H9 (cell line): ENCODE measurements at regions not wholly inside any gene's neighbourhood (a gene's known extent, or its start where the extent isn't known, plus 50 kb on each side); places are given as distances from the start of the nearest gene placed in this dataset.
"Not testable (repeated sequence)": the region's sequence is repeated elsewhere in the genome, so short reads cannot be mapped to it uniquely, and the experiment has no call there.

Experiments used
- DNase-seq: peaks from one replicate; pipeline ENCODE4 v3.0.0-alpha.2; 2017
- H2AFZ ChIP-seq: one replicate; pipeline ENCODE4 v1.6.1; 2013; ENCODE audit warnings: mild to moderate bottlenecking, low read length, control low read depth, moderate library complexity
- H2AK5ac ChIP-seq: 2 replicates; pipeline ENCODE4 v1.6.1; 2013; ENCODE audit warnings: low read length, control low read depth, mixed read lengths; ENCODE audit not compliant: insufficient read length
- H2BK120ac ChIP-seq: one replicate; pipeline ENCODE4 v1.6.1; 2013; ENCODE audit warnings: low read depth, mild to moderate bottlenecking, low read length, control low read depth, inconsistent platforms; ENCODE audit not compliant: poor library complexity, severe bottlenecking
- H2BK12ac ChIP-seq: 2 replicates; pipeline ENCODE4 v1.6.1; 2013; ENCODE audit warnings: low read length, control low read depth, mixed read lengths, low read depth; ENCODE audit not compliant: insufficient read length
- H2BK15ac ChIP-seq: 2 replicates; pipeline ENCODE4 v1.6.1; 2013; ENCODE audit warnings: low read depth, low read length, control low read depth
- H2BK20ac ChIP-seq: one replicate; pipeline ENCODE4 v1.6.1; 2013; ENCODE audit warnings: low read depth, mild to moderate bottlenecking, low read length, control low read depth, inconsistent platforms; ENCODE audit not compliant: poor library complexity, severe bottlenecking
- H2BK5ac ChIP-seq: 2 replicates; pipeline ENCODE4 v1.6.1; 2013; ENCODE audit warnings: low read length, control low read depth, mixed read lengths; ENCODE audit not compliant: insufficient read length
- H3K14ac ChIP-seq: 2 replicates; pipeline ENCODE4 v1.6.1; 2013; ENCODE audit warnings: low read length, control low read depth; ENCODE audit not compliant: insufficient read depth
- H3K18ac ChIP-seq: 2 replicates; pipeline ENCODE4 v1.6.1; 2013; ENCODE audit warnings: low read depth, mild to moderate bottlenecking, mixed read lengths, low read length, control low read depth; ENCODE audit not compliant: insufficient read length
- H3K23ac ChIP-seq: 2 replicates; pipeline ENCODE4 v1.6.1; 2013; ENCODE audit warnings: low read length, control low read depth, mixed read lengths, low read depth; ENCODE audit not compliant: insufficient read length
- H3K23me2 ChIP-seq: 2 replicates; pipeline ENCODE4 v1.6.1; 2013; ENCODE audit warnings: low read depth, mild to moderate bottlenecking, mixed read lengths, low read length, control low read depth; ENCODE audit not compliant: insufficient read length, poor library complexity, severe bottlenecking
- H3K27ac ChIP-seq: 2 replicates; pipeline ENCODE4 v1.5.1; 2013; ENCODE audit warnings: low read length, control low read depth, mixed read lengths, low read depth; ENCODE audit not compliant: insufficient read length
- H3K27me3 ChIP-seq: 2 replicates; pipeline ENCODE4 v1.6.1; 2013; ENCODE audit warnings: low read length, control low read depth, inconsistent platforms; ENCODE audit not compliant: insufficient read depth
- H3K4ac ChIP-seq: 2 replicates; pipeline ENCODE4 v1.6.1; 2013; ENCODE audit warnings: low read depth, mild to moderate bottlenecking, control low read depth, inconsistent platforms, low read length, moderate library complexity
- H3K4me1 ChIP-seq: 2 replicates; pipeline ENCODE4 v1.6.1; 2013; ENCODE audit warnings: low read length, control low read depth, inconsistent platforms; ENCODE audit not compliant: insufficient read depth
- H3K4me2 ChIP-seq: 2 replicates; pipeline ENCODE4 v1.6.1; 2013; ENCODE audit warnings: low read length, control low read depth, mixed read lengths; ENCODE audit not compliant: insufficient read length, insufficient read depth
- H3K56ac ChIP-seq: 2 replicates; pipeline ENCODE4 v1.6.1; 2013; ENCODE audit warnings: low read depth, mild to moderate bottlenecking, mixed read lengths, low read length, control low read depth; ENCODE audit not compliant: insufficient read length
- H3K79me1 ChIP-seq: 2 replicates; pipeline ENCODE4 v1.6.1; 2013; ENCODE audit warnings: low read depth, mild to moderate bottlenecking, moderate library complexity, low read length, control low read depth, inconsistent platforms; ENCODE audit not compliant: insufficient read depth, poor library complexity, severe bottlenecking
- H3K79me2 ChIP-seq: 2 replicates; pipeline ENCODE4 v1.6.1; 2013; ENCODE audit warnings: low read length, control low read depth, inconsistent platforms; ENCODE audit not compliant: insufficient read depth
- H3K9ac ChIP-seq: 2 replicates; pipeline ENCODE4 v1.6.1; 2013; ENCODE audit warnings: low read length, control low read depth, mixed read lengths; ENCODE audit not compliant: insufficient read length; ENCODE audit errors: extremely low read depth
- H3K9me3 ChIP-seq: one replicate; pipeline ENCODE4 v1.6.1; 2013; ENCODE audit warnings: low read depth, low read length, inconsistent platforms; ENCODE audit not compliant: control insufficient read depth
- H3T11ph ChIP-seq: one replicate; pipeline ENCODE4 v1.6.1; 2013; ENCODE audit warnings: mild to moderate bottlenecking, low read length, control low read depth, inconsistent platforms
- H4K20me1 ChIP-seq: one replicate; pipeline ENCODE4 v1.6.1; 2013; ENCODE audit not compliant: control insufficient read depth, insufficient read length, insufficient read depth
- H4K5ac ChIP-seq: 2 replicates; pipeline ENCODE4 v1.6.1; 2013; ENCODE audit warnings: low read depth, mild to moderate bottlenecking, mixed read lengths, low read length, control low read depth; ENCODE audit not compliant: insufficient read length
- H4K8ac ChIP-seq: replicated peaks from 2 replicates; pipeline ENCODE4 v1.6.1; 2013; ENCODE audit warnings: low read length, control low read depth, mixed read lengths, low read depth; ENCODE audit not compliant: insufficient read length
- H4K91ac ChIP-seq: 2 replicates; pipeline ENCODE4 v1.6.1; 2013; ENCODE audit warnings: low read depth, mild to moderate bottlenecking, moderate library complexity, mixed read lengths, low read length, control low read depth; ENCODE audit not compliant: insufficient read length
- H3K27ac Mint-ChIP-seq, 3 experiments: 2 replicates in 2 of 3; 3 replicates in 1 of 3; pipeline ENCODE4 v1.8.0; 2020 to 2021; ENCODE audit warnings: mixed read lengths in 3 of 3, mild to moderate bottlenecking in 1 of 3, moderate library complexity in 1 of 3
- H3K27me3 Mint-ChIP-seq: 2 replicates; pipeline ENCODE4 v1.8.0; 2021; ENCODE audit warnings: low read depth, mild to moderate bottlenecking, moderate library complexity, mixed read lengths
- H3K36me3 Mint-ChIP-seq, 3 experiments: 2 replicates in 2 of 3; 3 replicates in 1 of 3; pipeline ENCODE4 v1.8.0; 2020 to 2021; ENCODE audit warnings: low read depth in 3 of 3, mixed read lengths in 3 of 3; ENCODE audit not compliant: insufficient read depth in 1 of 3
- H3K4me1 Mint-ChIP-seq, 2 experiments: 2 replicates each; pipeline ENCODE4 v1.8.0; 2020; ENCODE audit warnings: mixed read lengths in 2 of 2
- H3K4me3 Mint-ChIP-seq, 2 experiments: 2 replicates in 1 of 2; 3 replicates in 1 of 2; pipeline ENCODE4 v1.8.0; 2020 to 2021; ENCODE audit warnings: mild to moderate bottlenecking in 2 of 2, mixed read lengths in 2 of 2, moderate library complexity in 1 of 2
- H3K9me3 Mint-ChIP-seq, 2 experiments: 2 replicates in 1 of 2; 3 replicates in 1 of 2; pipeline ENCODE4 v1.8.0; 2020; ENCODE audit warnings: mild to moderate bottlenecking in 2 of 2, mixed read lengths in 2 of 2, moderate library complexity in 1 of 2
- WGBS: extraction: QIAGEN DNeasy Blood & Tissue Kit; methylation state at CpG from one replicate; pipeline ENCODE4 v1.1.7; 2013; ENCODE audit warnings: missing lambda C conversion rate, low lambda C conversion rate, mixed read lengths; ENCODE audit not compliant: insufficient read length; ENCODE audit errors: extremely low coverage; 5-methylcytosine and 5-hydroxymethylcytosine counted together

- peaks cover 92% of the 10 kb centered on the region for H3K9me3 ChIP-seq
Observed at GRCh38 chr21:9746831-9747606, 774.4 kb upstream of the TPTE start.

GRCh38 chr21:9747870-9748269, 773.5 kb upstream of the TPTE start:
- H3K4me1 ChIP-seq, H2BK5ac ChIP-seq, H3K56ac ChIP-seq, DNase-seq, H3K4me2 ChIP-seq, H3K36me3 Mint-ChIP-seq, H3K18ac ChIP-seq, H3K27ac Mint-ChIP-seq, H3K27me3 ChIP-seq, H4K20me1 ChIP-seq, H3K27ac ChIP-seq, H2BK120ac ChIP-seq, H2AFZ ChIP-seq, H3K23me2 ChIP-seq, H4K91ac ChIP-seq, H3K14ac ChIP-seq, H3K4ac ChIP-seq, H3K4me1 Mint-ChIP-seq, H2BK12ac ChIP-seq, H3K4me3 Mint-ChIP-seq, H3T11ph ChIP-seq, H2BK20ac ChIP-seq, H3K23ac ChIP-seq, H3K9me3 Mint-ChIP-seq, H2AK5ac ChIP-seq, H4K8ac ChIP-seq, H3K79me2 ChIP-seq, H3K27me3 Mint-ChIP-seq, H3K9ac ChIP-seq, H3K79me1 ChIP-seq, H2BK15ac ChIP-seq, H4K5ac ChIP-seq: not testable (repeated sequence)
- no CpG with 5 or more reads among the region's 5 CpGs for WGBS
- H3K9me3 ChIP-seq: peaks cover 94% of the 10 kb centered on the region

More at GRCh38 chr21:9746831-9747606, 774.4 kb upstream of the TPTE start:
- H2BK120ac ChIP-seq, H3K9me3 Mint-ChIP-seq, H3K4me3 Mint-ChIP-seq, H3T11ph ChIP-seq, H2AK5ac ChIP-seq, H2BK20ac ChIP-seq, H3K27me3 ChIP-seq, H3K79me1 ChIP-seq, H3K4me1 ChIP-seq, H3K23me2 ChIP-seq, H4K91ac ChIP-seq, H2AFZ ChIP-seq, H3K23ac ChIP-seq, H3K4me1 Mint-ChIP-seq, H4K20me1 ChIP-seq, H3K79me2 ChIP-seq, DNase-seq, H3K36me3 Mint-ChIP-seq, H2BK5ac ChIP-seq, H3K4ac ChIP-seq, H2BK15ac ChIP-seq, H3K56ac ChIP-seq, H3K27ac ChIP-seq, H3K14ac ChIP-seq, H3K27ac Mint-ChIP-seq, H3K4me2 ChIP-seq, H4K5ac ChIP-seq, H3K9ac ChIP-seq, H2BK12ac ChIP-seq, H3K27me3 Mint-ChIP-seq, H4K8ac ChIP-seq, H3K18ac ChIP-seq: not testable (repeated sequence)
- WGBS: no CpG with 5 or more reads among the region's 8 CpGs
